Skin of body (tissue), 1 donor: ENCODE measurements at regions not wholly inside any gene's neighbourhood (a gene's known extent, or its start where the extent isn't known, plus 50 kb on each side); places are given as distances from the start of the nearest gene placed in this dataset.

Experiments
- DNase-seq: peaks from one replicate; lab custom pipeline; 2025; lab: John Stamatoyannopoulos, UW

DNA sequence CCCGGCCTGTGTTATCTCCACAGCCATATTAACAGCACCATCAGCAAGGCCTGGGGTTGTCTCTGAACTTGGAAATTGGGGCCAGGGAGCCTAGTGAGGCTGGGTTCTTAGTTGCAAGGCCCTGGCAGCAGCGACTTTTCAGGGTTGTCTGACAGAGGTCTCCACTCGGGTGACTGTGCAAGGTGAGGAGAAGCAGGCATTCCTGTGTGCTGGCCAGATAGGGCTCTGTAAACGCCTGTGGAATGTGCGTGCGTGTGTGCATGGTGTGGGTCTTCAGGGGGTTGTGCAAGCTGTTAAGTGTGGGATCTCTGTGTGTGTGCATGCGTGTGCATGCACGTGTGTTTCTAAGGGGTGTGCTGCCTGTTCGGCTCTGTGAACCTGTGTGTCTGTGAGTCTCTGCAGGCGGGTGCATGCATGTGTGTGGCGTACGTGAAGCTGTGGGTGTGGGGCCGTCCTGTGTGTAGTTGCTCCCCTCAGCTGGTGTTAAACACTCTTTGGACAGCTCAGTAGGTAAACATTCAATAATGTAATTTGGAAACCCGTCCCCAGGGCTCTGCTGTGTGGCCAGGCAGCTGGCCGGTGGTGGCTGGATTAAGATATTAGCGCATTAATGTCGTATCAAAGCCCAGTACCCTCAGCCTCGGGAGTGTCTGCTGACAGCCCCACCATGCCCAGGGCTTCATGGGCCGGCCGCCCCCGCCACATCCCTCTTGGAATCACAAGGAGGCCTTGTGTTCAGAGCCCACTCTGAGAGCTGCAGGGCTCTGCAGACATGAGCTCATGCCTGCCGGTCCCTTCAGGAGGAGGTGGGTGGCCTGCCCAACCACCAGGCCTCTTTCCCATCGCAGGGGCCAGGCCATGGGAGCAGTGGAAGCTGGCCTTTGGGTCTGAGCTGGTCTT, 189.9 kb downstream of the FOXD2 start:
- no peak for DNase-seq

DNA sequence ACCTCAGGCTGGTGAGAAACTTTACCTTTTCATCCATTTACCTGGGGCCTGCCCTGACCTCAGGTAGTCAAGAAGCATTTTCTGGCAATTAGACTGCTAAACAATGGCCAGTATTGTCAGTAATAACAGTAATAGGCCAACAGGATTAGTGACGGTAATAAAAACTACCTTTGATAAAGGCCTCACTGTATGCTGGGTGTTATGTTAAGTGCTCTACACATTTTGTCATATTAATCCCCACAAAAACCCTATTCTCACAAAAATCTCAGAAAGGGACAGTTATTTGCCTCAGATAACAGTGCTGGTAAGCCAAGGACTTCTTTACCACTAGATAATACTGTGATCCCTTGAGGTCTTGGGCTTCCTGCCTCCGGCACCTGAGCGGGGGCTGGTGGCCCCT, 191.4 kb downstream of the FOXD2 start:
- no peak for DNase-seq

DNA sequence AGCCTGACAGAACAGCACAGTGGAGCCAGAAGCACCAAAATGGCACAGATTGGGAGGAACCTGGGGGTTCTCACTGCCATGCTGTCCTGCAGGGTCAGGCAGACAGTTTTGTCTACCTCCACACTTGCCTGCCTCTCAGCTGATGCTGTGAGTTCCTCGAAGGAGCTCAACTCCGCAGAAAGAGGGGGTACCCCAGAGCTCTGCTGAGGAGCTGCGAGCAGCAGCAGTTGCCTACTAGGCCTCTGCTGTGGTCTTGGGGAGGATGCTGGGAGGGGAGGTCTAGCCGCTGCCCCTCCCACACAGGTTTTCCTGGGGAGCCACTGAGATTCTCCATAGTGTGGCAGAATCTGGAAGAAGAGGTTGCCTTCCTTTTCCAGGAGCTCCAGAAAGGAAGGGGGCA, 192.5 kb downstream of the FOXD2 start:
- DNase-seq = no peak

DNA sequence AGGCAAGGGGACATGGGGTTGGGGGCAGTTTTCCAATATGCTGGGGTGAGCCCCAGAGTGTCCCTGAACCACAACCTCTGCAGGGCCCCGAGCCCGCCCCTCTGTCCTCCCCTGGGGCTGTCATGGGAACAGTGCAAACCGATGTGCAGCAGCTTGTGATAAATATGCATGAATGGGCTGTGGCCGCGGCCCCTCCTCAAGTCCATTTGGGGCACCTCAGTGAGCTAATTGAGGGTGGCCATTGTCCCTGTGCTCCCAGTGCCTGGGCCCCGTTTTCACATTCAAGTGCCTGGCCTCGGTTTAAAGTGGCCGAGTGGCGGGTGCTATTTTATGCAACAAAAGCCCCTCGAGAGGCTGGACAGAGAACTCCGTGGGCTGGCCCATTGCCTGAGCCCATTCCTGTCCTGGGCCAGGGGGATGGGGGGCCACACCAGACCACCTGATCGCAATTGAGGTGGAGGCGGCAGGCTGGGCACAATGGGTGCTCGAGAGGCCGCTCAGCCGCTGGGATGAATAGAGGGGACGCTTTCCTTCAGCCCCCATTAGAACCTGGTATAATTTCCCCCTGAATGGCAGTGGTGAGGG, 193.7 kb downstream of the FOXD2 start:
- DNase-seq = no peak

DNA sequence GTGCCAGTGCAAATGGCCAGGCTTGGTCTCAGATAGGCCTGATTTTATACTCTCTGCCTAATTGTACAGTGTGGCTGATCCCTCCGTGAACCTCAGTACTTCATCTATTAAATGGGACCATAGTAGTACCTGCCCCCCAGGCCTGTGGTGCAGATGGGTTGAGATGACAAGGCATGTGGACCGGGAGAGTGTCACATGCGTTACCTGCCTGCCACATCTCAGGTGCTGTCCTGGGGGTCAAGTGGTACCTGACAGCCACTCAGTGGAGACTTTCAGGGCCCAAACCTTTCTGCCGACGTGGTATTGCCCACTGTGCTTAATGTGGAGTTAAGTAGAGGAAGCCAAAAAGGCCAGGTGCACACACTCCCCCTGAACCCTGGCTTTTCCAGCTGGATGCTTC, 197.3 kb downstream of the FOXD2 start:
- no peak for DNase-seq

DNA sequence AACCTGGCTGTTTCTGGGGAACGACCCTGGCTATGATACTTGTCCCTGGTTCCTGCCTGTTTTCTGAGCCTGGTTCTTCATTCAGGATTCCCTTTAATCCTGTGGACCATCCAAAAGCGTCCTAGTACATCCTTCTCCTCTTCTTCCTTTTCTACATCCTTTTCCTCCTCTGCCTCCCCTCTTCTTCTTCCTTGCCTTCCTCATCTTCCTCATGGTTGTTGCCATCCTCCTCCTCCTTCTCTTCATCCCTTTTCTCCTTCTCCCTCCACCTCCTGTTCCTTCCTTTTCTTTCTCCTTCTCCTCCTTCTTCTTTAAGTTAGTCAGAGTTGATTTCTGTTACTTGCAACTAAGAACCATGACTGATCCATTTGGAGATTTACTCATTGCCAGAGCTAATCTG, 197.8 kb downstream of the FOXD2 start:
- DNase-seq = no peak

DNA sequence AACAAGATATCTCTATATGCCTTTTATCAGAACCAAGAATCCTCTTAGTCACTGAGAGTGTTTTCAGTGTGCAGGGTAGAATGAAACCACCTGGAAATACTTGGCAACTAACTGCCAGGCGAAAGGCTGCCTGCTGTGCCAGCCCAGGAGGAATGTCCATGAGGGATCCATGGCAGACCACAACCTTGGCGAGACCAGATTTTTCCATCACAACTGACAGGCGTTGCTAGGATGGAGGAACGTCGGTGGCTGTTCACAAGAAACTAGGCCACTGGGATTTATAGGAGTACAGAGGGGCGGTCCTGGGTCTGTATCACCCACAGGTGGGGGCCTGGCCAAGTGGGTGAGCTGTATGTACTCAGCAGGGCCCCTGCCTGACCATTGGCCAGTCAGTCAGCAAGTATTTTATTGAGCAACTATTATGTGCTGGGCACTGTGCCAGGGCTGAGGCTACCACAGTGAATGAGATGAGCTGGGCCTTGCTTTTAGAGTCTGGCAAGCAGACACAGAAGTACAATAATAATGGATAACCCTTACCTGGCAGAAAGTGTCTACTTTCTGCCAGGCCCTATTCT, 199.4 kb downstream of the FOXD2 start:
- DNase-seq = no peak

DNA sequence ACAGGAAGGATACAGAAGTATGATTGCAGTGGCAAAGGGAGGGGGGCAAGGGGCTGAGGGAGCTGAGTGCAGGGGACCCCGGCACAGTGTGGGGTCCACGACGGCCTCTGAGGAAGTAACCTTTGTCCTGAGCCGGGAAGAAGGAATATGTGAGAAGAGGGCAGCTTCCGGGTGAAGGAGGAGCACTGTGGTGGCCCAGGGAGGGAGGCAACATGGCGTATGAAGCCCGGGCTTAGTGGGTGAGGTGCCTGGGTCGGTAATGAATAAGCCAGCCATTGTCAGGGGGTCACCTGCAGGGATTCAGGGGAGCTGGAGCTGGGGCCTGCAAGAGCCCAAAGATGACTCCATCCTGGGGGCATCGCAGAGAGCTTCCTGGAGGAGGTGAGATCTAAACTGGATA, 200.4 kb downstream of the FOXD2 start:
- DNase-seq = no peak

DNA sequence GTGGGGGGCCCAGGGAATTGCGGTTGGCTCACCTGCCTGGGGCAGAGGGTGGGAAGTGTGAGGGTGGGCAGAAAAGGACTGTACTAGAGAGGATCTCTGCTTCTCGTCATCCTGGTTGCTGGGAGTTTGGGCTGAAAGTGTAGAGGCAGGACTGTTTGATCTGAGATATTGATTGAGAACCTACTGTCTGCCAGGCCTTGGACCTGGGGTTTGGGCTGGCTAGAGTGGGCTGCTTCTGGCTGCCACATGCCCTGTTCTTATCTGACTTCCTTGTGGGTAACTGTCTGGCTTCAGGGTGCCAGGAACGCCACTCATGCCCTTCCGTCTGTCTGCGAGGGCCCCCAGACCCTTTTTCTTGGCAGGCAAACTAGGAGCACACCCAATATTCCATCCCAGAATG, 200.9 kb downstream of the FOXD2 start:
- DNase-seq = no peak

DNA sequence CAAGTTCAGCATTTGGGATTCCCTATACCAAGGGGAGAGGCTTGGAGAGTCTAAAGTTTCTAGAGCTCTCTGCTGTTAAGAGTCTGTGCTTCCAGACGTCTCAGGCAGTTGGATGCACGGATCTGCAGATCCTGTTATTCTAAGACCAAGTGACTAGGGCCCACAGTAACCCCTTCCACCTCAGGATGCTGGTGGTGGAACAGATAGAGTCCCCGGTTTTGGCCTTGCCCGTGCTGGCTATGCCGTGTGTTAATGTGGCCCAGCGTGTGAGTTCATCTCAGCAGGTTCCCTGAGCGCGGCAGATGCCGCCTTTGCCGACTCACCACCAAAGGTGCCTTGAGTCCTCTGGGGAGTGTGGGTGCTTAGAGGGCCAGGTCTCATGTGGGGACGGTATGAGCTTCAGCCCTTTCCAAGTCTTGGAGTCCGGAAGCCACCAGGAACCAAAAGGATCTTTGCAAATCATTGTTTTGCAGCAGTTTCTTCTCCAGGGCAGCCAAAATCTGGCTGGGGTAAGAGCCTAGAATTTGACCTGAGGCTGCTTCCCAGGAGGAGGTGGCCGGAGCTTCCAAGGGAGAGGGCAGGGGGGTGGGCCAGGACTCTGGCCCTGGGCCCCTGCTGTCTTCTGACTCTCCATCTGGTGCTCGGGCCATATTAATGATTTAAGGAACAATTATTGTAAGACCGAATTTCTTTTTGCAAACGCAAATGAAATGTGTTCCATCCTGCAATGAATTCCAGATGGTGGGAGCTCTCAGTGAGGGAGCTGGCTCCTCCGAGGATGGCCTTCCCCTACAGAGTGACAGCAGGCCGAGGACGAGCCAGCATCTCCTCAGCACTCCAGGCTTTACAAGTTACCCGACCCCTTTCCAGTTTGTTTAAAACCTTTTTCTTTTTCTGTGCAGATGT, 205.7 kb downstream of the FOXD2 start:
- peak; percentile 93 for DNase-seq

DNA sequence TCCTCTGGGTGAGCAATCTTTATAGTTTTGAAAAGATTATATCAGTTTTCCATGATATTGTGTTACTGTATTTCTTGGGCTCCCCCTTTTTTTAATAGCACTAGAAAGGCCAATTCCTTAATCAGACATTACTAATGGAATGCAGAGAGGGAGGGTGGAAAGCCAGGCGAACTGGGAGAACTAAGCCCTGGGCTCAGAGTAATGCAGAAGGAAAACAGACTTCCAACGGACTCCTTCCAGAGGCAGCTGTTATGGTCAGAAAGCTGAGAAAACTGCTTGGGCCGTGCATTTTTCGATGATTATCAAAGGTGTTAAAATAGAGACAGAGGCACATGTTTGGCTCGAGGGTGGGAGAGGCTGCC, 206.3 kb downstream of the FOXD2 start:
- DNase-seq = peak; percentile 83

DNA sequence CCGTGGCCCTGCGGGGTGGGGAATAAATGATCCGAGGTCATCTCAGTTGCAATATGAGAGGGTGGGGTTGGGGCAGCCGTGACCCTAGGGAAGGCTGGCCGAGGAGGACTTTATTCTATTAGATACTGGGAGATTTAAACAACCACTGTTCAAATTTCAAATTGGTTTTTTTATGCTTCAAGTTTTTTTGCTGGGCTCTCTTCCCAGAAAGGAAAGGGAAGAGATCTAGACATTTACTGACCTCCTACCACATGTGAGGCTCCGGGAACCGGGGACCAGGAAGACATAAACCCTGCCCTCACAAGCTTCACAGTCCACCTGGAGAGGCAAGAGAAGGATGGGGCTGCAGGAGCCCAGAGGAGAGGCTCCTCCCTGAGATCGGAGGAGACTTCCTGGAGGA, 207.3 kb downstream of the FOXD2 start:
- no peak for DNase-seq

DNA sequence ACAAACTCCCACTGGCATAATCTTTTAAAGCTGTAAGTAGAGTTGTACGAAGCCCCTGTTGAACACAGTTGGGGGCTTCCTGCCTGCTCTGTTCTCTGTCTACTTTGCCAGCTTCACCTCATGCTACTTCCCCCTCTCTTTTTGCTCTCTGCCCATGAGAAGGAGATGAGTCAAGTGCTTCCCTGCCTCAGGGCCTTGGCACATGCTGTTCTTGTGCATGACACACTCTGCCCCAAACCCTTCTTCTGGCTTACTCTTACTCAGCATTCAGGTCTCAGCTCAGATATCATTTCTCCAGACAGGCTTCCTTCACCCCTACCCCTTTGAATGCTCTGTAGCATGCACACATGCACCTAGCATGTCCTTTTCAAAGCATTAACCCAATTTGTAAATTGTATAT, 208.8 kb downstream of the FOXD2 start:
- no peak for DNase-seq

DNA sequence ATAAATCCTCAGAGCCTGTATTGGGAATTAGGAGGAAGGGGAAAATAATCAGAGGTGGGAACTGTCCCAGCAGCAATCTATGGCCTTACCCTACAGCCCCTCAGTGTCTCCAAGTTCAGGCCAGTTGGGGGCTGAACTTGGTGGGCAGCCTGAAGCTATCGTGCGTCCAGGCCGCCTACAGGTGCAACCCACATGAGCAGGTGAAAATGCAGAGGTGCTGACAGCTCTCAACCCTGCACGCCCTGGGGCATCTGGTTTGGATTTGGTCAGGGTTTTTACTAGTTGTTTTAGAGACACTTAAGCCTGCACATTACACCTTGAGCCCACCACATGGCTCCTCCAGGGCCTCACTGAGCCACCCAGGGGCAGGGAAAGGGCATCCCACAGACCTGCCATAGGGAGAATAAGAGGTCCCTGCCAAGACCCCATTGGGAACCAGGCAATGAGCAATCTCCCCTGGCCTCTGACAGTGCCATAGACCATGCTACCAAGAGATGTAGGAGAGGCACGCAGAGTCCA, 209.5 kb downstream of the FOXD2 start:
- no peak for DNase-seq

DNA sequence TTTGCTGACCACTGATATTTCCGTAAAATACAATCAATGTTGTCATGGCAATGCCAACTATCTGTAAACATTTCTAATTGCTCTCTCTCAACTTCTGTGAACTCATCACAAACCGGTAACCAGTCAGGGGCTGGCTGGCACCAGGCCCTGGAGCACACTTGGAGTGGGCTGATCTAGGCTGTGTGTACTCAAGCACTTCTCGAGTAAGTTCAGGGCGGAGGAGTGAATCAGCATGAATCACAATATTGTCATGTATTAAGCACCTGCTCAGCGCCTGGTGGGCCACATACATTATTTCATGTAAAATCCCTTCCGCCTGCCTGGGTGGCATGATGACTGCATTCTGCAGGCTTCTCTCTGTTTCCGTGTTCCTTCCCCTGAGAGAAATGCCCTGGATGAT, 212.4 kb downstream of the FOXD2 start:
- DNase-seq = peak; percentile 22

DNA sequence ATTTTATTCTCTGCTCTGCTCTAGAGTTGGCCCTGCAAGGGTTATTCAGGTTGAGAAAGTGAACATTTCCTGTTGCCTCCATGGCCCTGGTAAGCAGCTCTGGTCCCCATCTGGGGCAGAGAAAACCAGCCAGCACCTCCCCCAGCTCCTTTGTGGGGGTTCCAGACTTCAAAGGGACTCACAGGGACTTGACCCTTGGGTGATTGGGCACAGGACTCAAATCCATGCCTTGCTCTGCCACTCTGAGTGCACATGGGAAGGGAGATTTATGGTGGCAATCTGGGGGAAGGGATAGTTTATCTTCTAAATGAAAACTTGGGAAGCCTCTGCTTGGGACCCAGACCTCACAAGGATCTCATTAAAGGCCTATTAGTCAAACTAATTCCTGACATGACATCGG, 212.8 kb downstream of the FOXD2 start:
- peak; percentile 22 for DNase-seq

DNA sequence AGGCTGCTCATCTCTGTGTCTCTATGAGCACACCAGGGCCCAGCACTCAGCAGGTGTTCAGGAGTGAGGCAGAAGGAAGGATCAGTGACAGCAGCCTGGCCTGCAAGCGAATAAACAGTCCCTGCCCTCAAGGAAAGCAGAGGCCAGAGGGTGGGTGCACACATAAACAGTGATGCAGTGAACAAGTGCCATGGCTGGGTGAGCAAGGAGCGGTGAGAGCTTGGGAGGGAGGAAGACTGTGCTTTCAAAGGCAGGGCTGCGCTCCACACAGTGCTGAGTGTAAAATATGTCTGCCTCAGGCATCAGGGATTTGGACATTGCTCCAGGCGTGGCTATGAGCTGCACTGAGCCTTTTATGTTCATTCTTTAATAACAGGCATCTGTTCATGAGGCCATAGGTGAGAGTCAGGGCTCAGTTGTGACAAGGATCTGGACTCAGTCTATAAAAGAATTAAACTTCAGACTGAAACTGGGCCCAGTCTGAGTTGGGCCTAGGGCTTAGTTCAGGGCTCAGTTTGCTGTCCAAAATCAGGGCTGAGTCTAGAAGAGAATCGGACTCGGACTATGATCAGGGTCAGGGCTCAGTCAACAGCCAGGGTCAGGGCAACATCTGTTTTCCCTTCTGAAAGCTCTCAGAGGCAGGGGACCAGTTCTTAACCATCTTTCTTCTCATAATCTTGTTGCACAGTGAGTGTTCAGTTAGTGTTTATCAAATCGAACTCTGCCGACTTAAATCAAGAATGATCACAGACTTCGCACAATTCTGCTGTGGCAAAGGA, 213.7 kb downstream of the FOXD2 start:
- DNase-seq = no peak

DNA sequence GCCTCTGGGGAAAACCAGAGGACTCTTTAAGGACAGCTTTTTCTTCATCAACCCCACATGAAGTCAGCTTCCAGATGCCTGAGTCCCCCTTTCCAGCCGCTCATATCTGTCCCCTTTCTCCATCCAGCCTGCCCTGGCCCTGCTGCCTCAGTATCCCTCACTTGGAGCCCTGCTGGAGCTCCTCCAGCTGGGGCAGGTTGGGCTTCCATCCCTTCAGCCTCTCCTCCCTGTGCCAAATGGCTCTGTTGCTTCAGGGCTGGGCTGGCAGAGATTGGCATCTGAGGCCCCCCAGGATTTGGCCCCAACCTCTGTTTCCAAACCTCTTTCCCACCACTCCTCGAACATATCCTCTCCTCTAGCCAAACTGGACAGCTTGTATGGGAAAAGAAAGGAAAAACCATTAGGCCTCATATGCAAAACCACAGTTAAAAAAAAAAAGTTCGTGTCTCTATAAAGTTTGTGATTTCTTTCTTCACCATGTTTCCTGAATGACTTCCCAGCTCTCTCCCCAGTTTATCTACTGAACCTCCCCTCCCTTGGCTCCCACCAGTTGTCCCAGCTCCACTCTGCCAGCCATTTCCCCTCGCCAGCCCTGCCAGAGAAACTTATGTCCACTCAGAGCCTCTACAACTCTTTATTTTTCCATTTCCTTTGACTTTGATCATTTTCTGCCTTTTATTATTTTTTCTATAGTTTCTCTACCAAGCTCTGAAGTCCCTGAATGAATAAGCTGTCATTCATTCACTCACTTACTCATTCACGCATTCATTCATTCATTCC, 217.9 kb downstream of the FOXD2 start:
- DNase-seq = no peak

DNA sequence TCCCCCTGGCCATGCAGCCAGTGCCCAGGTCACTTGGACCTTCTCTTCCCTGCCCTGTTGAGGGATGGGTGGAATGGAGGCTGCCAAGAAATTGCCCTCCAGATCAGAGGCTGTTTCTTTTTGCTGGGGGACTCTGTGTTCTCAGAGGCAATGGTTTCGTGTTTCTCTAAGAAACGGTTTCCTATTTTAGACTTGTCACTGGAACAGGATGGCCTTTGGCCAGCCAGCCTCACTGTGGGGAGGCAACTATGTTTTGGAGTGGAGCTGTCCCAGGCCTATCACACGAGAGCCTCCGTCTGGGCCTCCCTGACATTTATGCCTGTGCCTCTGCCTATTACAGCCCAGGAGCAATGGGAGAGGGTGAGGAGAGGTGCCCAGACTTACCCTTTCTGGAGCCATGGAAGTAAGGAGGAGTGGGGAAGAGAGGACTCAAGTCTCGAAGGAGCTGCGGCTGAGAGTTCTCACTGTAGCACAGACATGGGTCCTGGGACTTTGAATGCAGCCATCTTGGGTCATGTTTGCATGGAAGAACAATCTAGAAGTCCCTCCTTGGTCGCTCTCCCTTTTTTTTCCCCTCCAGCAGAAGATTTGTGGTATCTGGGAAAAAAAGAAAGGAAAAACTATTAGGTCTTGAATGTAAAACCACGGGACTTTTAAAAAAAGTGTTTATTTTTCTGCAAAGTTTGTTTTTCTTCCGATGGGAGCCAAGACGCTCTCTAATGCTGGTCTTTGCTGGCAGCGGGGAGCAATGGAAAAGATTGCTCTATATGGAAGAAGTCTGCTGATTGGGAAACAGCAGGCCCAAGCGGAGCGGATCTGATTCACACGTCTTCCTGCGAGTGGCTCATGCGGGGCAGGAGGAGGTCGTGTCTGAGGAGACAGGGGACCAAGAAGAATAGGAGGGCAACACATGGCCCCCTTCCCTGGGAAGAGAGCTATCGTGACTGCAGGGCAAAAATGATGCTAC, 219.2 kb downstream of the FOXD2 start:
- no peak for DNase-seq
